Right hindlimb (tissue), 1 donor: ENCODE measurements at regions not wholly inside any gene's neighbourhood (a gene's known extent, or its start where the extent isn't known, plus 50 kb on each side); places are given as distances from the start of the nearest gene placed in this dataset.

Experiments
- DNase-seq: peaks from one replicate; pipeline ENCODE4 v3.0.0-alpha.2; 2018

- DNase-seq: no peak
These were observed 234.0 kb upstream of the TBX3 start for GRCh38 chr12:114917953-114918352.

- DNase-seq: no peak
These were observed 233.3 kb upstream of the TBX3 start for GRCh38 chr12:114917307-114917706.

GRCh38 chr12:114916541-114916940 lies 232.6 kb upstream of the TBX3 start:
- DNase-seq: no peak

GRCh38 chr12:114916124-114916523 lies 232.1 kb upstream of the TBX3 start:
- no peak for DNase-seq

GRCh38 chr12:114913871-114914801 lies 230.2 kb upstream of the TBX3 start:
- DNase-seq: no peak

GRCh38 chr12:114912811-114913210 lies 228.8 kb upstream of the TBX3 start:
- DNase-seq: no peak

GRCh38 chr12:114911196-114911595 lies 227.2 kb upstream of the TBX3 start:
- DNase-seq: no peak

GRCh38 chr12:114904254-114905003 lies 220.5 kb upstream of the TBX3 start:
- no peak for DNase-seq

- no peak for DNase-seq
These were observed 219.2 kb upstream of the TBX3 start for GRCh38 chr12:114903083-114903691.

- no peak for DNase-seq
These were observed 218.7 kb upstream of the TBX3 start for GRCh38 chr12:114902665-114903064.

GRCh38 chr12:114901316-114901715 lies 217.3 kb upstream of the TBX3 start:
- no peak for DNase-seq

- no peak for DNase-seq
These were observed 214.2 kb upstream of the TBX3 start for GRCh38 chr12:114898159-114898558.

- no peak for DNase-seq
These were observed 211.9 kb upstream of the TBX3 start for GRCh38 chr12:114895827-114896226.

GRCh38 chr12:114895081-114895480 lies 211.1 kb upstream of the TBX3 start:
- no peak for DNase-seq

GRCh38 chr12:114894076-114894475 lies 210.1 kb upstream of the TBX3 start:
- DNase-seq: no peak

- DNase-seq: no peak
These were observed 205.1 kb upstream of the TBX3 start for GRCh38 chr12:114888928-114889584.

GRCh38 chr12:114888448-114888847 lies 204.5 kb upstream of the TBX3 start:
- DNase-seq: no peak

- no peak for DNase-seq
These were observed 201.5 kb upstream of the TBX3 start for GRCh38 chr12:114885501-114885900.

GRCh38 chr12:114884575-114884974 lies 200.6 kb upstream of the TBX3 start:
- peak; percentile 42 for DNase-seq

GRCh38 chr12:114882083-114882482 lies 198.1 kb upstream of the TBX3 start:
- DNase-seq: no peak

GRCh38 chr12:114879354-114879753 lies 195.4 kb upstream of the TBX3 start:
- DNase-seq: no peak

- no peak for DNase-seq
These were observed 194.8 kb upstream of the TBX3 start for GRCh38 chr12:114878781-114879180.
